HFFc6 (cell line): ENCODE measurements at regions not wholly inside any gene's neighbourhood (a gene's known extent, or its start where the extent isn't known, plus 50 kb on each side); places are given as distances from the start of the nearest gene placed in this dataset.

ENCODE experiments used
- DNase-seq: peaks from one replicate; pipeline ENCODE4 v3.0.0-alpha.2; 2018
- H3K27ac Mint-ChIP-seq: 2 replicates; pipeline ENCODE4 v1.8.0; 2020; ENCODE audit warnings: mild to moderate bottlenecking, mixed read lengths
- H3K27me3 Mint-ChIP-seq: 2 replicates; pipeline ENCODE4 v1.8.0; 2021; ENCODE audit warnings: mild to moderate bottlenecking, moderate library complexity, mixed read lengths; ENCODE audit not compliant: insufficient read depth
- H3K36me3 Mint-ChIP-seq: 2 replicates; pipeline ENCODE4 v1.8.0; 2021; ENCODE audit warnings: low read depth, mixed read lengths
- H3K4me1 Mint-ChIP-seq: 2 replicates; pipeline ENCODE4 v1.8.0; 2020; ENCODE audit warnings: low read depth, mixed read lengths
- H3K4me3 Mint-ChIP-seq: 2 replicates; pipeline ENCODE4 v1.8.0; 2020; ENCODE audit warnings: mild to moderate bottlenecking, moderate library complexity, mixed read lengths
- H3K9me3 Mint-ChIP-seq: 2 replicates; pipeline ENCODE4 v1.8.0; 2020; ENCODE audit warnings: mild to moderate bottlenecking, mixed read lengths
- CTCF ChIP-seq: fragments of 200-600 bp; sonication (generic); IDR thresholded peaks from 2 replicates; pipeline ENCODE4 v1.5.0; 2021; ENCODE audit warnings: antibody characterized with exemption, mild to moderate bottlenecking

- no peak for TF ChIP-seq CTCF
- no peak overlapping the region for H3K4me3 Mint-ChIP-seq
- DNase-seq: no peak
- H3K9me3 Mint-ChIP-seq: peaks cover 34% of the 10 kb centered on the region
- H3K27me3 Mint-ChIP-seq: no peaks in the 10 kb centered on the region; the same call in 1 of the 2 replicates
- peaks cover 5% of the 10 kb centered on the region for H3K36me3 Mint-ChIP-seq
- H3K27ac Mint-ChIP-seq: no peak overlapping the region
- H3K4me1 Mint-ChIP-seq: no peaks in the 10 kb centered on the region
These were observed 1089.9 kb upstream of the DDX18 start for GRCh38 chr2:116724550-116724949.

GRCh38 chr2:116732322-116732721 is 1082.2 kb upstream of the DDX18 start:
- Mint-ChIP-seq H3K9me3 (peaks cover 39% of the 10 kb centered on the region), H3K36me3 (no peaks in the 10 kb centered on the region), H3K4me3 (no peak overlapping the region), H3K4me1 (no peaks in the 10 kb centered on the region), H3K27ac (no peak overlapping the region), H3K27me3 (no peaks in the 10 kb centered on the region)
- no peak for DNase-seq
- no peak for TF ChIP-seq CTCF

GRCh38 chr2:116733699-116734098 is 1080.8 kb upstream of the DDX18 start:
- Mint-ChIP-seq H3K4me3 (no peak overlapping the region), H3K4me1 (no peaks in the 10 kb centered on the region), H3K36me3 (no peaks in the 10 kb centered on the region), H3K27me3 (no peaks in the 10 kb centered on the region), H3K9me3 (peaks cover 33% of the 10 kb centered on the region), H3K27ac (no peak overlapping the region)
- no peak for TF ChIP-seq CTCF
- DNase-seq: no peak

DNA sequence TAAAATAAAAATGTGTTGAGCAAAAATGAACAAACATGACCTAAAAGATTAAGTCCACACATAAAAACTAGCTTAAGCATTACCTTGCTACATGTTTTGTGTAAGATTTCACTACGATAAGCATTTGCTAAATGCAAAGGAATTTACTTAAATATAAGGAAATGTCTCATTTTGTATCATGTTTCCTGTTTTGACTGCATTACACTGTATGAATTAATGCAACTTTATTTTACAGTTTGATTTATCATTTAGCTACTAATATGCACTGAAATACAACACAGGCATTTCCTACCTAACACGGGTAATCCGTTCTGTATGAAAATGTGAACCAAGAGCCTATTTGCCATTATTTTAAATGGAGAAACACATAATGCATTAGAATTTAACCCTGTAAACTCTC is 1076.5 kb upstream of the DDX18 start:
- Mint-ChIP-seq H3K4me3 (no peak overlapping the region), H3K9me3 (peaks cover 28% of the 10 kb centered on the region), H3K4me1 (no peaks in the 10 kb centered on the region), H3K27me3 (peaks cover 2% of the 10 kb centered on the region; the same call in 1 of the 2 replicates), H3K27ac (no peak overlapping the region), H3K36me3 (no peaks in the 10 kb centered on the region)
- no peak for TF ChIP-seq CTCF
- DNase-seq: no peak

- H3K4me1 Mint-ChIP-seq: no peaks in the 10 kb centered on the region
- no peak for TF ChIP-seq CTCF
These were observed 1067.4 kb upstream of the DDX18 start for GRCh38 chr2:116747103-116747502.

GRCh38 chr2:116749994-116750393 is 1064.5 kb upstream of the DDX18 start:
- Mint-ChIP-seq H3K27me3 (peaks cover 3% of the 10 kb centered on the region; the same call in 1 of the 2 replicates), H3K36me3 (no peaks in the 10 kb centered on the region), H3K27ac (no peak overlapping the region), H3K9me3 (peaks cover 15% of the 10 kb centered on the region), H3K4me1 (no peaks in the 10 kb centered on the region), H3K4me3 (no peak overlapping the region)
- TF ChIP-seq CTCF: no peak
- no peak for DNase-seq

More at GRCh38 chr2:116747103-116747502, 1067.4 kb upstream of the DDX18 start:
- Mint-ChIP-seq H3K4me3 (no peak overlapping the region), H3K36me3 (no peaks in the 10 kb centered on the region), H3K27ac (no peak overlapping the region), H3K9me3 (peaks cover 10% of the 10 kb centered on the region), H3K27me3 (peaks cover 3% of the 10 kb centered on the region; the same call in 1 of the 2 replicates)
- no peak for DNase-seq
